ENCODE measurements at regions not wholly inside any gene's neighbourhood (a gene's known extent, or its start where the extent isn't known, plus 50 kb on each side); places are given as distances from the start of the nearest gene placed in this dataset.
"Not testable (repeated sequence)": the region's sequence is repeated elsewhere in the genome, so short reads cannot be mapped to it uniquely, and the experiment has no call there.

GRCh38 chr6:11317885-11318771, 85.7 kb upstream of the NEDD9 start:
- H3K9me3 ChIP-seq (ENCODE audit: control insufficient read depth, insufficient read depth, low read length), result peaks cover 1% of the 10 kb centered on the region; the same call in 1 of the 2 replicates
- H3K27ac ChIP-seq (ENCODE audit: low read length), result no peak overlapping the region
- no peak overlapping the region for H3K4me3 ChIP-seq (ENCODE audit: low read length)
- DNase-seq (ENCODE audit: low read depth, low spot score), result no peak
- no CpG with 5 or more reads among the region's 11 CpGs for WGBS (ENCODE audit: insufficient coverage, insufficient read length)
- no peaks in the 10 kb centered on the region for H3K27me3 ChIP-seq (ENCODE audit: control insufficient read depth, insufficient read depth, low read length)
- H3K36me3 ChIP-seq (ENCODE audit: control insufficient read depth, insufficient read depth, low read length), result no peaks in the 10 kb centered on the region
- H3K4me1 ChIP-seq (ENCODE audit: control insufficient read depth, insufficient read depth, low read length), result no peaks in the 10 kb centered on the region

DNA sequence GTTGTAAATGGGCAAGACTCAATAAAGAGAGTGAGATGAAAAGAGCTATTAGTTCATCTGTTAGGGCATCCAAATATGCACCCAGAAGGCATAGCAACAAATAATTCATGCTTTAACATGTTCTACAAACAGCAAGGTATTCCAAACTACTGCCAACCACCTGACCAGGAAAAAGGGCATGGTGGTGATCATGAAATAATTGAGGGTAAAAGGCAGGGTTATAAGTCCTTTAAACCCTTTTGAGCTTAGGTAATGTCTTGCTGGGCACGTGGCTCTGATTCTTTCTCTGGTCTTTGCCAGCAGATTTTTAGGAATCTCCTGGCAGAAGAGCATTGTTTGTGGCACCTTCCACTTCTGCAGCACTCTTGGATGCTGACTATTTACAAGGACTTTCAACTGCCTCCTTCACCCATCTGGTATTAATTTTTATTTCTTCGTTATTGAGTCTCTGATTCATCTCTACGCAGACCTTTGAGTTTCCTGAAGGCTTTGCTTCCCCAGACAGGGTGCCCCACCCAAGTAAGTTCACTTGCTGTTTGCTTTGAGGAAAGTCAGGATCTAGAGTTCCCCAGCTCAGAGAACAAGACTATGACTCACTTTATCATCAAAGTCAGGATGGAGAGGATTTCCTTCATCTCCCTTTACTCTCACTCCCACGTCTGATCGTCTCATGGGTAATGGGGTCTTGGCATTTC, 83.4 kb upstream of the NEDD9 start:
- H3K4me1 ChIP-seq (ENCODE audit: control insufficient read depth, insufficient read depth, low read length), result no peaks in the 10 kb centered on the region
- no CpG with 5 or more reads among the region's 5 CpGs for WGBS (ENCODE audit: insufficient coverage, insufficient read length)
- H3K27ac ChIP-seq (ENCODE audit: low read length), result no peak overlapping the region
- H3K4me3 ChIP-seq (ENCODE audit: low read length), result no peak overlapping the region
- H3K9me3 ChIP-seq (ENCODE audit: control insufficient read depth, insufficient read depth, low read length), result peaks cover 1% of the 10 kb centered on the region; the same call in 1 of the 2 replicates
- no peaks in the 10 kb centered on the region for H3K27me3 ChIP-seq (ENCODE audit: control insufficient read depth, insufficient read depth, low read length)
- no peak for DNase-seq (ENCODE audit: low read depth, low spot score)
- H3K36me3 ChIP-seq (ENCODE audit: control insufficient read depth, insufficient read depth, low read length), result no peaks in the 10 kb centered on the region

DNA sequence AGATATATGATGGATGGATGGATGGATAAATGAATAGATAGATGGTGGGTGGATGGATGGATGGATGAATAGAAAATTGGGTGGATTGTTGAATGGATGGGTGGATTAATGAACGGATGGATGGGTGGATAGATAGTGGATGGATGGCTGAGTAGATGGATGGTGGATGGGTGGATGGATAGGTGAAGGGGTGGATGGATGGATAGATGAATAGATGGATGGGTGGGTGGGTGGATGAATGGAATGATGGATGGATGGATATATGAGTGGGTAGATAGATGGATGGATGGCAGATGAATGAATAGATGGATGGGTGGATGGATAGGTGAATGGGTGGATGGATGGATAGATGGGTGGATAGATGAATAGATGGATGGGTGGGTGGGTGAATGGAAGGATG, 80.7 kb upstream of the NEDD9 start:
- no peaks in the 10 kb centered on the region for H3K4me1 ChIP-seq (ENCODE audit: control insufficient read depth, insufficient read depth, low read length)
- 100% methylated on average over 1 of the region's 1 CpG for WGBS (ENCODE audit: insufficient coverage, insufficient read length)
- H3K4me3 ChIP-seq (ENCODE audit: low read length), result no peak overlapping the region
- H3K27me3 ChIP-seq (ENCODE audit: control insufficient read depth, insufficient read depth, low read length), result no peaks in the 10 kb centered on the region
- no peak for DNase-seq (ENCODE audit: low read depth, low spot score)
- peaks cover 1% of the 10 kb centered on the region; the same call in 1 of the 2 replicates for H3K9me3 ChIP-seq (ENCODE audit: control insufficient read depth, insufficient read depth, low read length)
- H3K27ac ChIP-seq (ENCODE audit: low read length), result no peak overlapping the region
- no peaks in the 10 kb centered on the region for H3K36me3 ChIP-seq (ENCODE audit: control insufficient read depth, insufficient read depth, low read length)

- Histone ChIP-seq H3K27ac (ENCODE audit: low read length) (no peak overlapping the region), H3K36me3 (ENCODE audit: control insufficient read depth, insufficient read depth, low read length) (no peaks in the 10 kb centered on the region), H3K4me1 (ENCODE audit: control insufficient read depth, insufficient read depth, low read length) (no peaks in the 10 kb centered on the region), H3K9me3 (ENCODE audit: control insufficient read depth, insufficient read depth, low read length) (peaks cover 1% of the 10 kb centered on the region; the same call in 1 of the 2 replicates), H3K4me3 (ENCODE audit: low read length) (no peak overlapping the region), H3K27me3 (ENCODE audit: control insufficient read depth, insufficient read depth, low read length) (no peaks in the 10 kb centered on the region)
- DNase-seq (ENCODE audit: low read depth, low spot score), result no peak
- WGBS (ENCODE audit: insufficient coverage, insufficient read length), result no CpG with 5 or more reads among the region's 1 CpG
Observed at GRCh38 chr6:11311970-11312369, 79.5 kb upstream of the NEDD9 start.

DNA sequence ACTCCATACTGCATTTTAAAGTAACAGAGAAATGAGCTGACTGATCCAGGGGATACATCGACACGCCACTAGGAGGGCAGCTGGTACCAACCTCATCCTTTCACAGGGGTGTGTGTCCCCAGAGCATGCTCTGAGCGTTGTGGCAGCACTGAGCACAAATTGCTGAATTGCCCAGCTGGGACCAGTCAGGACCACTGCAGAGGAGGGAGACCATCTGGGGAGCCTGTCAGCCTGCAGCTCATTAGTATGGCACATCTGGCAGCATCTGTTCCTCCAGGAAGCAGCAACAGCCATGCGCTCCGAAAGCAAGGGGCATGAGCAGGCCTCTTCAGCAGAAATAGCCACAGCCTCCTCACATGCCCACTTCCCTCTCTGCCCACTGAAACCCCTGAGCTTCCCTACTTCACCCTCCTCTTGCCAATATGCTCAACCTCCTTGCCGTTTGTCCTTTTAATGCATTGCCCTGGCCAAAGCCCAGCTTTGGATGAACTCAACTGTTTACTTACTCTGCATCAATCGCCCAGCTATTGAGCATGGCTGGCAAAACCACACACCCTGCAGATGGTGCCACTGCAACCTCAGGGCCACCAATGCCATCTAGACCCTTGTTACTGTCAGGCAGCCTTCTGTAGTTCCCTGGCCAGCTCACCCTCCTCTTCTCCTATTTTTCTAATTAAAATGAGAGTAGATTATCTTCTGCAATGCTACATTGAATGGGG, 77.6 kb upstream of the NEDD9 start:
- WGBS (ENCODE audit: insufficient coverage, insufficient read length), result no CpG with 5 or more reads among the region's 7 CpGs
- no peaks in the 10 kb centered on the region for H3K27me3 ChIP-seq (ENCODE audit: control insufficient read depth, insufficient read depth, low read length)
- H3K36me3 ChIP-seq (ENCODE audit: control insufficient read depth, insufficient read depth, low read length), result no peaks in the 10 kb centered on the region
- H3K27ac ChIP-seq (ENCODE audit: low read length), result no peak overlapping the region
- no peaks in the 10 kb centered on the region for H3K9me3 ChIP-seq (ENCODE audit: control insufficient read depth, insufficient read depth, low read length)
- H3K4me3 ChIP-seq (ENCODE audit: low read length), result no peak overlapping the region
- no peaks in the 10 kb centered on the region for H3K4me1 ChIP-seq (ENCODE audit: control insufficient read depth, insufficient read depth, low read length)
- DNase-seq (ENCODE audit: low read depth, low spot score), result peak; percentile 4

GRCh38 chr6:11307226-11307625, 74.8 kb upstream of the NEDD9 start:
- H3K4me1 ChIP-seq (ENCODE audit: control insufficient read depth, insufficient read depth, low read length), result no peaks in the 10 kb centered on the region
- no peak overlapping the region for H3K27ac ChIP-seq (ENCODE audit: low read length)
- DNase-seq (ENCODE audit: low read depth, low spot score), result no peak
- no peaks in the 10 kb centered on the region for H3K36me3 ChIP-seq (ENCODE audit: control insufficient read depth, insufficient read depth, low read length)
- no peaks in the 10 kb centered on the region for H3K9me3 ChIP-seq (ENCODE audit: control insufficient read depth, insufficient read depth, low read length)
- H3K4me3 ChIP-seq (ENCODE audit: low read length), result no peak overlapping the region
- WGBS (ENCODE audit: insufficient coverage, insufficient read length), result no CpG with 5 or more reads among the region's 3 CpGs
- H3K27me3 ChIP-seq (ENCODE audit: control insufficient read depth, insufficient read depth, low read length), result no peaks in the 10 kb centered on the region

DNA sequence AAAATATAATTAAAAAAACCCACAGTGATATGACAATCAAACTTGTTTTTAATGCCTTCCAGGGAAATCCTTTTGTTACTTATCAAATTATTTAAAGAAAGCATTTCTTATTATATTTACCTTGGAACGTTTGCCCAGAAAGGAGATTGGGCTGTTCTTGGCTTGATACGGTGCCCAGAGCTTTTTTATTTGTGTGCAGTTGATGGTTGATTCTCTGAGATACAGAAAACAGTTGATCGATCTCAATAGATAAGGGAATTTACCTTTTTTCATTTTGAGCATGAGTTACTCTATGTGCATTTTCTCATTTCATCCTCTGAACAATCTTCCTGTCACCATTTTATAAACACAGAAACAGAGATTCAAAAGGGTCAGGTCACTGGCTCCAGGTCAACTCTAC, 72.5 kb upstream of the NEDD9 start:
- no peak overlapping the region for H3K27ac ChIP-seq (ENCODE audit: low read length)
- H3K27me3 ChIP-seq (ENCODE audit: control insufficient read depth, insufficient read depth, low read length), result no peaks in the 10 kb centered on the region
- no peaks in the 10 kb centered on the region for H3K36me3 ChIP-seq (ENCODE audit: control insufficient read depth, insufficient read depth, low read length)
- H3K9me3 ChIP-seq (ENCODE audit: control insufficient read depth, insufficient read depth, low read length), result no peaks in the 10 kb centered on the region
- H3K4me3 ChIP-seq (ENCODE audit: low read length), result no peak overlapping the region
- no peak for DNase-seq (ENCODE audit: low read depth, low spot score)
- no peaks in the 10 kb centered on the region for H3K4me1 ChIP-seq (ENCODE audit: control insufficient read depth, insufficient read depth, low read length)
- WGBS (ENCODE audit: insufficient coverage, insufficient read length), result no CpG with 5 or more reads among the region's 3 CpGs

DNA sequence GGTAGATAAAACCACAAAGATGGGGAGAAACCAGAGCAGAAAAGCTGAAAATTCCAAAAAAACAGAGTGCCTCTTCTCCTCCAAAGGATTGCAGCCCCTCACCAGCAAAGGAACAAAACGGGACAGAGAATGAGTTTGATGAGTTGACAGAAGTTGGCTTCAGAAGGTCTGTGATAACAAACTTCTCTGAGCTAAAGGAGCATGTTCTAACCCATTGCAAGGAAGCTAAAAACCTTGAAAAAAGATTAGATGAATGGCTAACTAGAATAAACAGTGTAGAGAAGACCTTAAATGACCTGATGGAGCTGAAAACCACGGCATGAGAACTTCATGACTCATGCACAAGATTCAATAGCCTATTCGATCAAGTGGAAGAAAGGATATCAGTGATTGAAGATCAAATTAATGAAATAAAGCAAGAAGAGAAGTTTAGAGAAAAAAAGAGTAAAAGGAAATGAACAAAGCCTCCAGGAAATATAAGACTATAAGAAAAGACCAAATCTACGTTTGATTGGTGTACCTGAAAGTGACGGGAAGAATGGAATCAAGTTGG, 67.5 kb upstream of the NEDD9 start:
- H3K4me1 ChIP-seq (ENCODE audit: control insufficient read depth, insufficient read depth, low read length); H3K4me3 ChIP-seq (ENCODE audit: low read length); H3K36me3 ChIP-seq (ENCODE audit: control insufficient read depth, insufficient read depth, low read length); H3K27ac ChIP-seq (ENCODE audit: low read length); DNase-seq (ENCODE audit: low read depth, low spot score); H3K27me3 ChIP-seq (ENCODE audit: control insufficient read depth, insufficient read depth, low read length); H3K9me3 ChIP-seq (ENCODE audit: control insufficient read depth, insufficient read depth, low read length): not testable (repeated sequence)
- WGBS (ENCODE audit: insufficient coverage, insufficient read length), result no CpG with 5 or more reads among the region's 5 CpGs

DNA sequence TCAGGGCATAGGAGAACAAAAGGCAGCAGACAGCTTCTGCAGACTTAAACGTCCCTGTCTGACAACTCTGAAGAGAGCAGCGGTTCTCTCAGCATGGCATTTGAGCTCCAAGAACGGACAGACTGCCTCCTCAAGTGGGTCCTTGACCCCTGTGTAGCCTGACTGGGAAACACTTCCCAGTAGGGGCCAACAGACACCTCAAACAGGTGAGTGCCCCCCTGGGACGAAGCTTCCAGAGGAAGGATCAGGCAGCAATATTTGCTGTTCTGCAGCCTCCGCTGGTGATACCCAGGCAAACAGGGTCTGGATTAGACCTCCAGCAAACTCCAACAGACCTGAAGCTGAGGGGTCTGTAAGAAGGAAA, 66.9 kb upstream of the NEDD9 start:
- H3K4me1 ChIP-seq (ENCODE audit: control insufficient read depth, insufficient read depth, low read length); H3K36me3 ChIP-seq (ENCODE audit: control insufficient read depth, insufficient read depth, low read length); H3K4me3 ChIP-seq (ENCODE audit: low read length); H3K27ac ChIP-seq (ENCODE audit: low read length); H3K27me3 ChIP-seq (ENCODE audit: control insufficient read depth, insufficient read depth, low read length); H3K9me3 ChIP-seq (ENCODE audit: control insufficient read depth, insufficient read depth, low read length); DNase-seq (ENCODE audit: low read depth, low spot score): not testable (repeated sequence)
- no CpG with 5 or more reads among the region's 5 CpGs for WGBS (ENCODE audit: insufficient coverage, insufficient read length)

Measured in iPS DF 6.9 (cell line).